Right renal cortex interstitium (tissue), 3 donors: ENCODE measurements at regions not wholly inside any gene's neighbourhood (a gene's known extent, or its start where the extent isn't known, plus 50 kb on each side); places are given as distances from the start of the nearest gene placed in this dataset.
A peak's percentile ranks its signal among the peaks of the same experiment; 100 is the strongest.
"Not testable (repeated sequence)": the region's sequence is repeated elsewhere in the genome, so short reads cannot be mapped to it uniquely, and the experiment has no call there.

Source experiments
- DNase-seq, 3 donors: peaks; one replicate each; pipeline ENCODE4 v3.0.0-alpha.2; 2013; ENCODE audit warnings: low read depth in 3 of 3, low spot score in 2 of 3

- DNase-seq, result no peak
Observed at GRCh38 chr14:61171727-61172126, 109.4 kb downstream of the TMEM30B start.

- DNase-seq, result no peak
Observed at GRCh38 chr14:61168141-61168540, 113.0 kb downstream of the TMEM30B start.

- no peak for DNase-seq
Observed at GRCh38 chr14:61167642-61168041, 113.5 kb downstream of the TMEM30B start.

- DNase-seq, result no peak
Observed at GRCh38 chr14:61160798-61161197, 120.3 kb downstream of the TMEM30B start.

- DNase-seq, result no peak
Observed at GRCh38 chr14:61154641-61155040, 126.5 kb downstream of the TMEM30B start.

- no peak for DNase-seq
Observed at GRCh38 chr14:61153914-61154545, 127.1 kb downstream of the TMEM30B start.

- peak in 1 of 3 donors; percentile 27 for DNase-seq
Observed at GRCh38 chr14:61153431-61153830, 127.7 kb downstream of the TMEM30B start.

- no peak for DNase-seq
Observed at GRCh38 chr14:61152851-61153364, 128.2 kb downstream of the TMEM30B start.

GRCh38 chr14:61151251-61151650 is 129.9 kb downstream of the TMEM30B start:
- DNase-seq, result no peak

- DNase-seq, result no peak
Observed at GRCh38 chr14:61150851-61151250, 130.3 kb downstream of the TMEM30B start.

GRCh38 chr14:61149896-61150295 is 131.2 kb downstream of the TMEM30B start:
- DNase-seq, result no peak

- no peak for DNase-seq
Observed at GRCh38 chr14:61148742-61149350, 132.3 kb downstream of the TMEM30B start.

GRCh38 chr14:61147831-61148549 is 133.1 kb downstream of the TMEM30B start:
- DNase-seq, result no peak

- DNase-seq, result no peak
Observed at GRCh38 chr14:61147381-61147821, 133.7 kb downstream of the TMEM30B start.

- DNase-seq, result no peak
Observed at GRCh38 chr14:61146899-61147298, 134.2 kb downstream of the TMEM30B start.

- DNase-seq, result no peak
Observed at GRCh38 chr14:61145903-61146481, 135.1 kb downstream of the TMEM30B start.

GRCh38 chr14:61145034-61145902 is 135.9 kb downstream of the TMEM30B start:
- no peak for DNase-seq

- not testable (repeated sequence) for DNase-seq
Observed at GRCh38 chr14:61144117-61145033, 136.8 kb downstream of the TMEM30B start.

- no peak for DNase-seq
Observed at GRCh38 chr14:61140872-61141271, 140.3 kb downstream of the TMEM30B start.
